ENCODE measurements at regions not wholly inside any gene's neighbourhood (a gene's known extent, or its start where the extent isn't known, plus 50 kb on each side); places are given as distances from the start of the nearest gene placed in this dataset.
"Not testable (repeated sequence)": the region's sequence is repeated elsewhere in the genome, so short reads cannot be mapped to it uniquely, and the experiment has no call there.

DNA sequence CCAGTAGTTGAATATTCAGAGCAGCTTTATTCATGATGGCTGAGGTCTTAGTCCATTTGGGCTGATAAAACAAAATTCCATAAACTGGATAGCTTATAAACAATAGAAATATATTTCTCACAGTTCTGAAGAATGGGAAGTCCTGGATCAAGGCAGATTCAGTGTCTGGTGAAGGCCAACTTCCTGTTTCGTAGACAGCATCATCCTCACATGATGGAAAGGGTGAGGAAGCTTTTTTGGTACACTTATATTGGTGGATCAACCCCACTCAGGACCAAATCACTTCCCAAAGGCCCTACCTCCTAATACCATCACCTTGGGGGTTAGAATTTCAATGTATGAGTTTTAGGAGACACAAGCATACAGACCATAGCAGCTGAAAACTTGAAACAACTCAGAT is 224.2 kb downstream of the CYB561 start:
- TF ChIP-seq, protein P1, sequence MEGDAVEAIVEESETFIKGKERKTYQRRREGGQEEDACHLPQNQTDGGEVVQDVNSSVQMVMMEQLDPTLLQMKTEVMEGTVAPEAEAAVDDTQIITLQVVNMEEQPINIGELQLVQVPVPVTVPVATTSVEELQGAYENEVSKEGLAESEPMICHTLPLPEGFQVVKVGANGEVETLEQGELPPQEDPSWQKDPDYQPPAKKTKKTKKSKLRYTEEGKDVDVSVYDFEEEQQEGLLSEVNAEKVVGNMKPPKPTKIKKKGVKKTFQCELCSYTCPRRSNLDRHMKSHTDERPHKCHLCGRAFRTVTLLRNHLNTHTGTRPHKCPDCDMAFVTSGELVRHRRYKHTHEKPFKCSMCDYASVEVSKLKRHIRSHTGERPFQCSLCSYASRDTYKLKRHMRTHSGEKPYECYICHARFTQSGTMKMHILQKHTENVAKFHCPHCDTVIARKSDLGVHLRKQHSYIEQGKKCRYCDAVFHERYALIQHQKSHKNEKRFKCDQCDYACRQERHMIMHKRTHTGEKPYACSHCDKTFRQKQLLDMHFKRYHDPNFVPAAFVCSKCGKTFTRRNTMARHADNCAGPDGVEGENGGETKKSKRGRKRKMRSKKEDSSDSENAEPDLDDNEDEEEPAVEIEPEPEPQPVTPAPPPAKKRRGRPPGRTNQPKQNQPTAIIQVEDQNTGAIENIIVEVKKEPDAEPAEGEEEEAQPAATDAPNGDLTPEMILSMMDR (IDR thresholded peaks at IDR 0.05; ENCODE audit: low read depth, low read length): no peak
- Histone ChIP-seq H3K27me3 (no peaks in the 10 kb centered on the region), H3K9me3 (ENCODE audit: low read depth) (no peaks in the 10 kb centered on the region), H3K4me1 (ENCODE audit: low read depth) (no peaks in the 10 kb centered on the region), H3K4me3 (no peak overlapping the region), H3K27ac (peak overlapping the region; percentile 15), H3K36me3 (peaks cover 5% of the 10 kb centered on the region)
- DNase-seq (ENCODE audit: low read depth in 1 of 2, low spot score in 1 of 2): no peak

DNA sequence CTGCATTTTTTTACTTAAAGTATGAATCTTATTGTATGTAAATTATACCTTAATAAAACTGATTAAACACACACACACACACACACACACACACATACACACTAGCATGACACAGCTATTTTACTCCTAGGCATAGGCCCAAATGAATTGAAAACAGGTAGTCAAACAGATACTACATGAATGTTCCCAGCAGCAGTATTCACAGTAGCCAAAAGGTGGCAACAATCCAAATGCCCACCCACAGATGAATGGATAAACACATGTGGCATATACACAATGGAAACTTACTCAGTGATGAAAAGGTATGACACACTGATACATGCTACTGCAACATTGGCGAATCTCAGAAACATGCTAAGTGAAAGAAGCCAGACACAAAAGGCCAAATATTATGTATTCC is 223.5 kb downstream of the CYB561 start:
- Histone ChIP-seq H3K36me3 (peaks cover under 1% of the 10 kb centered on the region), H3K27me3 (no peaks in the 10 kb centered on the region), H3K4me1 (ENCODE audit: low read depth) (no peaks in the 10 kb centered on the region), H3K9me3 (ENCODE audit: low read depth) (no peaks in the 10 kb centered on the region), H3K4me3 (no peak overlapping the region), H3K27ac (no peak overlapping the region)
- peak in 1 of 2 donors; percentile 6 for DNase-seq (ENCODE audit: low read depth in 1 of 2, low spot score in 1 of 2)
- TF ChIP-seq, protein P1 (IDR thresholded peaks at IDR 0.05; ENCODE audit: low read depth, low read length): no peak

DNA sequence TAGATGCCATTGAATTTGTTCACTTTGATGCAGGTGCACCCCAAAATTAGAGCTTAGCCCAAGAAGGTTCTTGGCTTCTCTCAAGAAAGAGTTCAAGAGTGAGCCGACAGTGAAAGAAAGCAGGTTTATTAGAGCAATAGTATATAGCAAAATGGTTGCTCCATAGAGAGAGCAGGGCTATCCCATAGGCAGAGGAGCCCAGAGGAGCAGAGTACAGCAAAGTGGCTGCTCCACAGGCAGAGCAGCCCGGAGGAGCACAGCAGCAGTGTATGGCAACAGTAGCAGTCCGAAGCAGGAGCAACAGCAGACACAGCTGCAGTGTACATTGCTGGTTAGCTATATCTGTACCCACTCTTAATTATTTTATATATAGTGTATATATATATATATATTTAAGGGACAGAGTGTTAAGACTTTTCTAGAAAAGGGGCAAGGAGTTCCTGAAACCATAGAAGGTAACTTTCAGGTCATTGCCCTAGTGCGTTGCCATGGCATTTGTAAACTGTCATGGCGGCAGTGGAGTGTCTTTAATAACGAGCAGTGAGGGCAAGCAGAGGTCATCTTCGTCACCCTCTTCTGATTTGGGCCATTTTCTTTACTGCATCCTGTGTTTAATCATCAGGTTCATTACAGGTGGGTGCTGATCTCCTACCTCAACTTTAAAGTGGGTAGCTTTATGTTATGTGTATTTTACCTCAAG is 222.7 kb downstream of the CYB561 start:
- TF ChIP-seq, protein P1 (IDR thresholded peaks at IDR 0.05; ENCODE audit: low read depth, low read length): no peak
- no peak for DNase-seq (ENCODE audit: low read depth in 1 of 2, low spot score in 1 of 2)
- H3K4me1 ChIP-seq (ENCODE audit: low read depth): no peaks in the 10 kb centered on the region
- no peaks in the 10 kb centered on the region for H3K36me3 ChIP-seq
- H3K27ac ChIP-seq: no peak overlapping the region
- no peak overlapping the region for H3K4me3 ChIP-seq
- H3K27me3 ChIP-seq: no peaks in the 10 kb centered on the region
- H3K9me3 ChIP-seq (ENCODE audit: low read depth): no peaks in the 10 kb centered on the region

DNA sequence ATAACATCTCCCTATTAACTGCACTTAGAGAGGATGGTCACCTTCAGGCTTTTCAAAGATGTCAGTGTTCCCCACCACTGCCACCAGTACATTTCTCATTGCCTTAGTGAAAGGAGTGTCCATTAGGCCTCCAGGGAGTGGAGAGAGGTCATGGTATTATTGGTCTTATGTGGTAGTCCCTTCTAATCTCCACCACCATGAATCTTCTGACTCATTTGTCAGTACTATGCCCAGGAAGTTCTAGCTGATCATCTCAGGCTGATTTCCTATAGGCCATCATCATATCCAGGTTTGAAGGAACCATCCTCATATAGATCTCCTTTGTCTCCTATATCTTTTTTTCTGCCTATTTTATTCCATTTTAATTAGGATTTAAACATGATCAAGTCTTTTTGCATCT is 221.5 kb downstream of the CYB561 start:
- TF ChIP-seq, protein P1 (IDR thresholded peaks at IDR 0.05; ENCODE audit: low read depth, low read length): no peak
- no peak overlapping the region for H3K4me3 ChIP-seq
- H3K4me1 ChIP-seq (ENCODE audit: low read depth): no peaks in the 10 kb centered on the region
- no peaks in the 10 kb centered on the region for H3K36me3 ChIP-seq
- no peaks in the 10 kb centered on the region for H3K9me3 ChIP-seq (ENCODE audit: low read depth)
- H3K27ac ChIP-seq: no peak overlapping the region
- no peaks in the 10 kb centered on the region for H3K27me3 ChIP-seq
- no peak for DNase-seq (ENCODE audit: low read depth in 1 of 2, low spot score in 1 of 2)

DNA sequence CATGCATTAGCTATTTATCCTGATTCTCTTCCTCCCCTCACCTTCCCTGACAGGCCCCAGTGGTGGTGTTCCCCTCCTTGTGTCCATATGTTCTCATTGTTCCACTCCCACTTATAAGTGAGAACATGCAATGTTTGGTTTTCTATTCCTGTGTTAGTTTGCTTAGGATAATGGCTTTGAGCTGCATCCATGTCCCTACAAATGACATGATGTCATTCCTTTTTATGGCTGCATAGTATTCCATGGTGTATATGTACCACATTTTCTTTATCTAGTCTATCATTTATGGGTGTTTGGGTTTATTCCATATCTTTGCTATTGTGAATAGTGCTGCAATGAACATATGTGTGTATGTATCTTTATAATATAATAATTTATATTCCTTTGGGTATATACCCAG is 219.4 kb downstream of the CYB561 start:
- H3K9me3 ChIP-seq (ENCODE audit: low read depth); DNase-seq (ENCODE audit: low read depth in 1 of 2, low spot score in 1 of 2); H3K27ac ChIP-seq; H3K27me3 ChIP-seq; H3K4me1 ChIP-seq (ENCODE audit: low read depth); H3K4me3 ChIP-seq; H3K36me3 ChIP-seq: not testable (repeated sequence)

DNA sequence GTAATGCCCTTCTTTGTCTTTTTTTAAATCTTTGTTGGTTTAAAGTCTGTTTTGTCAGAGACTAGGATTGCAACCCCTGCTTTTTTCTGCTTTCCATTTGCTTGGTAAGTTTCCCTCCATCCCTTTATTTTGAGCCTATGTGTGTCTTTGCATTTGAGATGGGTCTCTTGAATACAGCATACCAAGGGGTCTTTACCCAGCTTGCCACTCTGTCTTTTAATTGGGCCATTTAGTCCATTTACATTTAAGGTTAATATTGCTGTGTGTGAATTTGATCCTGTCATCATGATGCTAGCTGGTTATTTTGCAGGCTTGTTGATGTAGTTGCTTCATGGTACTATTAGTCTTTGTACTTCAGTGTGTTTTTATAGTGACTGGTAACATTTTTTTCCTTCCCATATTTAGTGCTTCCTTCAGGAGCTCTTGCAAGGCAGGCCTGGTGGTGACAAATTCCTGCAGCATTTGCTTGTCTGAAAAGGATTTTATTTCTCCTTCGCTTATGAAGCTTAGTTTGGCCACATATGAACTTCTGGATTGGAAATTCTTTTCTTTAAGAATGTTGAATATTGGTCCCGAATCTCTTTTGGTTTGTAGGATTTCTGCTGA is 215.0 kb downstream of the CYB561 start:
- H3K4me3 ChIP-seq, H3K36me3 ChIP-seq: not testable (repeated sequence)

More for the DNA sequence above, 215.0 kb downstream of the CYB561 start:
- H3K27me3 ChIP-seq; H3K4me1 ChIP-seq (ENCODE audit: low read depth); DNase-seq (ENCODE audit: low read depth in 1 of 2, low spot score in 1 of 2); H3K9me3 ChIP-seq (ENCODE audit: low read depth); H3K27ac ChIP-seq: not testable (repeated sequence)
